ENCODE measurements at regions not wholly inside any gene's neighbourhood (a gene's known extent, or its start where the extent isn't known, plus 50 kb on each side); places are given as distances from the start of the nearest gene placed in this dataset.

- peak; percentile 88 for TF ChIP-seq PATZ1 (CRISPR knock-in tag; IDR thresholded peaks at IDR 0.05)
- peak; percentile 32; the same call in 1 of the 2 replicates for TF ChIP-seq NCOR1 (IDR thresholded peaks at IDR 0.05; ENCODE audit: borderline replicate concordance, low read length)
- no peak for TF ChIP-seq ATF6 (CRISPR knock-in tag; conservative IDR thresholded peaks at IDR 0.05)
- TF ChIP-seq NONO (IDR thresholded peaks at IDR 0.05) = no peak
- TF ChIP-seq NONO (CRISPR knock-in tag; conservative IDR thresholded peaks at IDR 0.05) = peak; percentile 62; the same call in 1 of the 2 replicates
- TF ChIP-seq FIP1L1 (IDR thresholded peaks at IDR 0.05; ENCODE audit: borderline replicate concordance, insufficient read depth, low read depth, low read length) = no peak
- TF ChIP-seq JDP2 (CRISPR knock-in tag; IDR thresholded peaks at IDR 0.05; ENCODE audit: borderline replicate concordance) = no peak
- peak; percentile 95 for TF ChIP-seq SALL1 (CRISPR knock-in tag; IDR thresholded peaks at IDR 0.05)
- peak; percentile 47 for TF ChIP-seq SAP130 (CRISPR knock-in tag; IDR thresholded peaks at IDR 0.05; ENCODE audit: low read depth)
- no peak for TF ChIP-seq ZNF652 (CRISPR knock-in tag; IDR thresholded peaks at IDR 0.05; ENCODE audit: borderline replicate concordance, low read depth)
- TF ChIP-seq AFF4 (CRISPR knock-in tag; IDR thresholded peaks at IDR 0.05) = no peak
- peak; percentile 70; the same call in 1 of the 2 replicates for TF ChIP-seq ZNF501 (CRISPR knock-in tag; IDR thresholded peaks at IDR 0.05)
- TF ChIP-seq ZBTB7B (CRISPR knock-in tag; IDR thresholded peaks at IDR 0.05) = peak; percentile 83; the same call in 1 of the 2 replicates
- no peak for TF ChIP-seq ZNF770 (CRISPR knock-in tag; IDR thresholded peaks at IDR 0.05)
- peak; percentile 45; the same call in 1 of the 2 replicates for TF ChIP-seq TFAP4 (IDR thresholded peaks at IDR 0.05; ENCODE audit: borderline replicate concordance, low read depth)
- TF ChIP-seq ZNF709 (CRISPR knock-in tag; IDR thresholded peaks at IDR 0.05) = no peak
Measured at GRCh38 chr18:7459851-7460770, 107.0 kb upstream of the PTPRM start (continued).
